ENCODE measurements at regions not wholly inside any gene's neighbourhood (a gene's known extent, or its start where the extent isn't known, plus 50 kb on each side); places are given as distances from the start of the nearest gene placed in this dataset.

- Histone ChIP-seq H3K9me3 (ENCODE audit: low read length) (no peaks in the 10 kb centered on the region), H3K4me3 (ENCODE audit: low read depth in 1 of 2, low read length in 2 of 2) (no peak overlapping the region), H3K9ac (ENCODE audit: low read length) (no peak overlapping the region), H3K4me1 (ENCODE audit: insufficient read depth, low read length) (no peaks in the 10 kb centered on the region), H3K36me3 (ENCODE audit: insufficient read depth, low read length) (no peaks in the 10 kb centered on the region), H3K27me3 (ENCODE audit: control insufficient read depth in 1 of 2, insufficient read depth in 2 of 2, low read length in 2 of 2) (no peaks in the 10 kb centered on the region), H3K27ac (ENCODE audit: low read depth, low read length) (no peak overlapping the region)
Measured at GRCh38 chr20:12640251-12640650, 368.5 kb upstream of the SPTLC3 start.

- H3K4me3 ChIP-seq (ENCODE audit: low read depth in 1 of 2, low read length in 2 of 2), result no peak overlapping the region
- H3K27me3 ChIP-seq (ENCODE audit: control insufficient read depth in 1 of 2, insufficient read depth in 2 of 2, low read length in 2 of 2), result no peaks in the 10 kb centered on the region
- H3K9ac ChIP-seq (ENCODE audit: low read length), result no peak overlapping the region
- no peaks in the 10 kb centered on the region for H3K9me3 ChIP-seq (ENCODE audit: low read length)
- H3K4me1 ChIP-seq (ENCODE audit: insufficient read depth, low read length), result no peaks in the 10 kb centered on the region
- no peaks in the 10 kb centered on the region for H3K36me3 ChIP-seq (ENCODE audit: insufficient read depth, low read length)
- no peak overlapping the region for H3K27ac ChIP-seq (ENCODE audit: low read depth, low read length)
Measured at GRCh38 chr20:12641619-12642018, 367.2 kb upstream of the SPTLC3 start.

- no peaks in the 10 kb centered on the region for H3K27me3 ChIP-seq (ENCODE audit: control insufficient read depth in 1 of 2, insufficient read depth in 2 of 2, low read length in 2 of 2)
- no peak overlapping the region for H3K9ac ChIP-seq (ENCODE audit: low read length)
- H3K4me1 ChIP-seq (ENCODE audit: insufficient read depth, low read length), result no peaks in the 10 kb centered on the region
- H3K27ac ChIP-seq (ENCODE audit: low read depth, low read length), result no peak overlapping the region
- H3K9me3 ChIP-seq (ENCODE audit: low read length), result no peaks in the 10 kb centered on the region
- H3K36me3 ChIP-seq (ENCODE audit: insufficient read depth, low read length), result no peaks in the 10 kb centered on the region
- H3K4me3 ChIP-seq (ENCODE audit: low read depth in 1 of 2, low read length in 2 of 2), result no peak overlapping the region
Measured at GRCh38 chr20:12644461-12644860, 364.3 kb upstream of the SPTLC3 start.

GRCh38 chr20:12649234-12649633, 359.5 kb upstream of the SPTLC3 start:
- no peaks in the 10 kb centered on the region for H3K27me3 ChIP-seq (ENCODE audit: control insufficient read depth in 1 of 2, insufficient read depth in 2 of 2, low read length in 2 of 2)
- no peak overlapping the region for H3K27ac ChIP-seq (ENCODE audit: low read depth, low read length)
- no peak overlapping the region for H3K9ac ChIP-seq (ENCODE audit: low read length)
- H3K36me3 ChIP-seq (ENCODE audit: insufficient read depth, low read length), result no peaks in the 10 kb centered on the region
- H3K9me3 ChIP-seq (ENCODE audit: low read length), result no peaks in the 10 kb centered on the region
- no peaks in the 10 kb centered on the region for H3K4me1 ChIP-seq (ENCODE audit: insufficient read depth, low read length)
- no peak overlapping the region for H3K4me3 ChIP-seq (ENCODE audit: low read depth in 1 of 2, low read length in 2 of 2)

- H3K27me3 ChIP-seq (ENCODE audit: control insufficient read depth in 1 of 2, insufficient read depth in 2 of 2, low read length in 2 of 2), result no peaks in the 10 kb centered on the region
Measured at GRCh38 chr20:12653642-12654041, 355.1 kb upstream of the SPTLC3 start.

GRCh38 chr20:12659942-12660341, 348.8 kb upstream of the SPTLC3 start:
- H3K27ac ChIP-seq (ENCODE audit: low read depth, low read length), result no peak overlapping the region

More at GRCh38 chr20:12653642-12654041, 355.1 kb upstream of the SPTLC3 start:
- no peak overlapping the region for H3K9ac ChIP-seq (ENCODE audit: low read length)
- no peaks in the 10 kb centered on the region for H3K4me1 ChIP-seq (ENCODE audit: insufficient read depth, low read length)
- H3K4me3 ChIP-seq (ENCODE audit: low read depth in 1 of 2, low read length in 2 of 2), result no peak overlapping the region
- H3K27ac ChIP-seq (ENCODE audit: low read depth, low read length), result no peak overlapping the region
- H3K36me3 ChIP-seq (ENCODE audit: insufficient read depth, low read length), result no peaks in the 10 kb centered on the region
- H3K9me3 ChIP-seq (ENCODE audit: low read length), result no peaks in the 10 kb centered on the region

GRCh38 chr20:12660918-12661317, 347.9 kb upstream of the SPTLC3 start:
- Histone ChIP-seq H3K36me3 (ENCODE audit: insufficient read depth, low read length) (no peaks in the 10 kb centered on the region), H3K4me1 (ENCODE audit: insufficient read depth, low read length) (no peaks in the 10 kb centered on the region), H3K9me3 (ENCODE audit: low read length) (no peaks in the 10 kb centered on the region), H3K4me3 (ENCODE audit: low read depth in 1 of 2, low read length in 2 of 2) (no peak overlapping the region), H3K27me3 (ENCODE audit: control insufficient read depth in 1 of 2, insufficient read depth in 2 of 2, low read length in 2 of 2) (no peaks in the 10 kb centered on the region), H3K9ac (ENCODE audit: low read length) (no peak overlapping the region), H3K27ac (ENCODE audit: low read depth, low read length) (no peak overlapping the region)

More at GRCh38 chr20:12659942-12660341, 348.8 kb upstream of the SPTLC3 start:
- Histone ChIP-seq H3K27me3 (ENCODE audit: control insufficient read depth in 1 of 2, insufficient read depth in 2 of 2, low read length in 2 of 2) (no peaks in the 10 kb centered on the region), H3K4me3 (ENCODE audit: low read depth in 1 of 2, low read length in 2 of 2) (no peak overlapping the region), H3K36me3 (ENCODE audit: insufficient read depth, low read length) (no peaks in the 10 kb centered on the region), H3K4me1 (ENCODE audit: insufficient read depth, low read length) (no peaks in the 10 kb centered on the region), H3K9me3 (ENCODE audit: low read length) (no peaks in the 10 kb centered on the region), H3K9ac (ENCODE audit: low read length) (no peak overlapping the region)

- no peak overlapping the region for H3K27ac ChIP-seq (ENCODE audit: low read depth, low read length)
Measured at GRCh38 chr20:12670301-12670700, 338.5 kb upstream of the SPTLC3 start.

GRCh38 chr20:12673352-12673751, 335.4 kb upstream of the SPTLC3 start:
- Histone ChIP-seq H3K9me3 (ENCODE audit: low read length) (no peaks in the 10 kb centered on the region), H3K4me3 (ENCODE audit: low read depth in 1 of 2, low read length in 2 of 2) (no peak overlapping the region), H3K9ac (ENCODE audit: low read length) (no peak overlapping the region), H3K36me3 (ENCODE audit: insufficient read depth, low read length) (no peaks in the 10 kb centered on the region), H3K27me3 (ENCODE audit: control insufficient read depth in 1 of 2, insufficient read depth in 2 of 2, low read length in 2 of 2) (no peaks in the 10 kb centered on the region), H3K27ac (ENCODE audit: low read depth, low read length) (no peak overlapping the region), H3K4me1 (ENCODE audit: insufficient read depth, low read length) (no peaks in the 10 kb centered on the region)

More at GRCh38 chr20:12670301-12670700, 338.5 kb upstream of the SPTLC3 start:
- no peaks in the 10 kb centered on the region for H3K27me3 ChIP-seq (ENCODE audit: control insufficient read depth in 1 of 2, insufficient read depth in 2 of 2, low read length in 2 of 2)
- no peaks in the 10 kb centered on the region for H3K4me1 ChIP-seq (ENCODE audit: insufficient read depth, low read length)
- no peak overlapping the region for H3K4me3 ChIP-seq (ENCODE audit: low read depth in 1 of 2, low read length in 2 of 2)
- H3K9me3 ChIP-seq (ENCODE audit: low read length), result no peaks in the 10 kb centered on the region
- no peak overlapping the region for H3K9ac ChIP-seq (ENCODE audit: low read length)
- H3K36me3 ChIP-seq (ENCODE audit: insufficient read depth, low read length), result no peaks in the 10 kb centered on the region

GRCh38 chr20:12677925-12678324, 330.8 kb upstream of the SPTLC3 start:
- no peaks in the 10 kb centered on the region for H3K36me3 ChIP-seq (ENCODE audit: insufficient read depth, low read length)
- no peak overlapping the region for H3K9ac ChIP-seq (ENCODE audit: low read length)
- no peaks in the 10 kb centered on the region for H3K9me3 ChIP-seq (ENCODE audit: low read length)
- H3K4me3 ChIP-seq (ENCODE audit: low read depth in 1 of 2, low read length in 2 of 2), result no peak overlapping the region
- no peaks in the 10 kb centered on the region for H3K4me1 ChIP-seq (ENCODE audit: insufficient read depth, low read length)
- H3K27ac ChIP-seq (ENCODE audit: low read depth, low read length), result no peak overlapping the region
- no peaks in the 10 kb centered on the region for H3K27me3 ChIP-seq (ENCODE audit: control insufficient read depth in 1 of 2, insufficient read depth in 2 of 2, low read length in 2 of 2)

GRCh38 chr20:12679447-12679846, 329.3 kb upstream of the SPTLC3 start:
- H3K9me3 ChIP-seq (ENCODE audit: low read length), result no peaks in the 10 kb centered on the region
- H3K4me1 ChIP-seq (ENCODE audit: insufficient read depth, low read length), result no peaks in the 10 kb centered on the region
- H3K36me3 ChIP-seq (ENCODE audit: insufficient read depth, low read length), result no peaks in the 10 kb centered on the region
- H3K27me3 ChIP-seq (ENCODE audit: control insufficient read depth in 1 of 2, insufficient read depth in 2 of 2, low read length in 2 of 2), result no peaks in the 10 kb centered on the region
- no peak overlapping the region for H3K4me3 ChIP-seq (ENCODE audit: low read depth in 1 of 2, low read length in 2 of 2)
- H3K27ac ChIP-seq (ENCODE audit: low read depth, low read length), result no peak overlapping the region
- H3K9ac ChIP-seq (ENCODE audit: low read length), result no peak overlapping the region

- Histone ChIP-seq H3K27ac (ENCODE audit: low read depth, low read length) (no peak overlapping the region), H3K9ac (ENCODE audit: low read length) (no peak overlapping the region), H3K4me1 (ENCODE audit: insufficient read depth, low read length) (no peaks in the 10 kb centered on the region), H3K36me3 (ENCODE audit: insufficient read depth, low read length) (no peaks in the 10 kb centered on the region), H3K4me3 (ENCODE audit: low read depth in 1 of 2, low read length in 2 of 2) (no peak overlapping the region), H3K9me3 (ENCODE audit: low read length) (no peaks in the 10 kb centered on the region), H3K27me3 (ENCODE audit: control insufficient read depth in 1 of 2, insufficient read depth in 2 of 2, low read length in 2 of 2) (no peaks in the 10 kb centered on the region)
Measured at GRCh38 chr20:12682613-12683012, 326.2 kb upstream of the SPTLC3 start.

All from muscle layer of colon (tissue), 2 donors.